ENCODE measurements at regions not wholly inside any gene's neighbourhood (a gene's known extent, or its start where the extent isn't known, plus 50 kb on each side); places are given as distances from the start of the nearest gene placed in this dataset.

DNA sequence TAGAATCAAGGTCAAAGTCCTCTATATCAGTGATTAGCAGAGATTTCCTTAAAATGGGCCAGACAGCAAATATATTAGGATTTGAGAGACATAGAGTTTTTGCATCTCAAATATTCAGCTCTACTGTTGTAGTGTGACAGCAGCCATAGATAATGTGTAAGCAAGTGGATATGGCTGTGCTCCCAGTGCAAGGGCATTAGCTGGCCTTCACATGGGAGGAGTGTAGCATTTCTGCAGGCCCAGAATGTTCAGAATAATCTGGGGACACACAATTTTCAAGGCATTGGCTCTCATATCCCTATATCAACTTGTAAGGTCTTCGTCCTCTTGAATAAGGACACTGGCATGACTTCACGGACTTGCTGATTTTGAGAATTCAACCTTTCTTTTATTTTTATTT, 402.3 kb upstream of the ADAMTS5 start:
- Histone ChIP-seq H3K9me3 (ENCODE audit: control insufficient read depth, low read length) (peaks cover 1% of the 10 kb centered on the region), H3K4me3 (ENCODE audit: low read length in 2 of 2) (no peak overlapping the region), H3K27me3 (ENCODE audit: control insufficient read depth in 1 of 2, insufficient read depth in 2 of 2, low read length in 1 of 2) (no peaks in the 10 kb centered on the region), H3K36me3 (ENCODE audit: control insufficient read depth in 1 of 2, insufficient read depth in 2 of 2, low read length in 1 of 2) (no peaks in the 10 kb centered on the region), H3K27ac (ENCODE audit: low read depth in 1 of 2, low read length in 2 of 2) (no peak overlapping the region), H3K4me1 (ENCODE audit: control insufficient read depth in 1 of 2, insufficient read depth in 2 of 2, low read length in 2 of 2) (peaks cover 0 to 1% of the 10 kb centered on the region in 2 donors)
- intact Hi-C loops (cut with DNase I): no loop called here
- ATAC-seq (ENCODE audit: low FRiP score) (no peak), DNase-seq (no peak)
- whole genome bisulfite sequencing, 2 donors: 97 to 99% methylated on average over 2 of the region's 2 CpGs

- DNase-seq (no peak), ATAC-seq (ENCODE audit: low FRiP score) (no peak)
- H3K36me3 ChIP-seq (ENCODE audit: control insufficient read depth in 1 of 2, insufficient read depth in 2 of 2, low read length in 1 of 2): no peaks in the 10 kb centered on the region
- no peaks in the 10 kb centered on the region for H3K27me3 ChIP-seq (ENCODE audit: control insufficient read depth in 1 of 2, insufficient read depth in 2 of 2, low read length in 1 of 2)
- WGBS, 2 donors: 94 to 97% methylated on average over 3 of the region's 3 CpGs
- H3K4me1 ChIP-seq (ENCODE audit: control insufficient read depth in 1 of 2, insufficient read depth in 2 of 2, low read length in 2 of 2): peaks cover 0 to 1% of the 10 kb centered on the region in 2 donors
- H3K9me3 ChIP-seq (ENCODE audit: control insufficient read depth, low read length): peaks cover 1% of the 10 kb centered on the region
- H3K4me3 ChIP-seq (ENCODE audit: low read length in 2 of 2): no peak overlapping the region
- intact Hi-C loops (cut with DNase I): no loop called here
- H3K27ac ChIP-seq (ENCODE audit: low read depth in 1 of 2, low read length in 2 of 2): no peak overlapping the region
These were observed 399.9 kb upstream of the ADAMTS5 start for GRCh38 chr21:27366646-27367235.

- H3K4me3 ChIP-seq (ENCODE audit: low read length in 2 of 2): no peak overlapping the region
- peaks cover 1% of the 10 kb centered on the region for H3K9me3 ChIP-seq (ENCODE audit: control insufficient read depth, low read length)
- 95 to 99% methylated on average over 4 of the region's 4 CpGs for WGBS, 2 donors
- DNase-seq (no peak), ATAC-seq (ENCODE audit: low FRiP score) (no peak)
- no peaks in the 10 kb centered on the region for H3K27me3 ChIP-seq (ENCODE audit: control insufficient read depth in 1 of 2, insufficient read depth in 2 of 2, low read length in 1 of 2)
- peaks cover 0 to 1% of the 10 kb centered on the region in 2 donors for H3K4me1 ChIP-seq (ENCODE audit: control insufficient read depth in 1 of 2, insufficient read depth in 2 of 2, low read length in 2 of 2)
- intact Hi-C loops (cut with DNase I): no loop called here
- no peak overlapping the region for H3K27ac ChIP-seq (ENCODE audit: low read depth in 1 of 2, low read length in 2 of 2)
- no peaks in the 10 kb centered on the region for H3K36me3 ChIP-seq (ENCODE audit: control insufficient read depth in 1 of 2, insufficient read depth in 2 of 2, low read length in 1 of 2)
These were observed 399.1 kb upstream of the ADAMTS5 start for GRCh38 chr21:27366036-27366435.

GRCh38 chr21:27365394-27365793, 398.5 kb upstream of the ADAMTS5 start:
- intact Hi-C loops (cut with DNase I): no loop called here
- H3K27ac ChIP-seq (ENCODE audit: low read depth in 1 of 2, low read length in 2 of 2): no peak overlapping the region
- H3K36me3 ChIP-seq (ENCODE audit: control insufficient read depth in 1 of 2, insufficient read depth in 2 of 2, low read length in 1 of 2): no peaks in the 10 kb centered on the region
- no peak for ATAC-seq (ENCODE audit: low FRiP score)
- peaks cover 1% of the 10 kb centered on the region for H3K9me3 ChIP-seq (ENCODE audit: control insufficient read depth, low read length)
- H3K4me1 ChIP-seq (ENCODE audit: control insufficient read depth in 1 of 2, insufficient read depth in 2 of 2, low read length in 2 of 2): no peaks in the 10 kb centered on the region
- no peak for DNase-seq
- H3K27me3 ChIP-seq (ENCODE audit: control insufficient read depth in 1 of 2, insufficient read depth in 2 of 2, low read length in 1 of 2): no peaks in the 10 kb centered on the region
- no peak overlapping the region for H3K4me3 ChIP-seq (ENCODE audit: low read length in 2 of 2)

DNA sequence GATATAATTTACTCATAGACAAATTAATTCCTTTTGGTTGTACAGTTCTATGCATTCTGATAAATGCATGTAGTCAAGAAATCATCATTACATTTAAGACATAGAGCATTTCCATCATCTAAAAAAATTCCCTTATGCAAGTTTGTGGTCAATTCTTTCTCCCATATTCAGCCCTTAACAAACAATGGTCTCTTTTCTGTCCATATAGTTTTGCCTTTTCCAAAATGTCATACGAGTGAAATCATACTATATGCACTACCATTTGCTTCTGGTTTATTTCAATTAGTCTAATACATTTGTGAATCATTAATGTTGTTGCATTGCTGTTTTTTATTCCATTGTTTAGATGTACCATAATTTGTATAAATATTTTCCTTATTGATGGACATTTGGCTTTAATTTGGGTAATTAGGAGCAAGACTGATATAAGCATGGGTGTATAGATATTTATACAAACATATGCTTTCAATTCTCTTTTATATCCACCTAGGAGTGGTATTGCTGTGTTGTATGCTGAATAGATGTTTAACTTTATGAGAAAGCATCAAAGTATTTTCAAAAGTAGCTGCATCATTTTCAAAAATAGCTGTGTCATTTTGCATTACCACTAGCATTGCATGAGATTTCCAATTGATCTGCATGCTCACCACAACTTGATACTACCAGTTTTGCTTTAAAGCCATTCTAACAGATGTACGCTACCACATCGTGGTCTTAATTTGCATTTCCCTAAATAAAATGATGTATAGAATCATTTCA, 397.0 kb upstream of the ADAMTS5 start:
- no peak for ATAC-seq (ENCODE audit: low FRiP score)
- Histone ChIP-seq H3K36me3 (ENCODE audit: control insufficient read depth in 1 of 2, insufficient read depth in 2 of 2, low read length in 1 of 2) (no peaks in the 10 kb centered on the region), H3K27ac (ENCODE audit: low read depth in 1 of 2, low read length in 2 of 2) (no peak overlapping the region), H3K27me3 (ENCODE audit: control insufficient read depth in 1 of 2, insufficient read depth in 2 of 2, low read length in 1 of 2) (no peaks in the 10 kb centered on the region), H3K4me3 (ENCODE audit: low read length in 2 of 2) (no peak overlapping the region), H3K4me1 (ENCODE audit: control insufficient read depth in 1 of 2, insufficient read depth in 2 of 2, low read length in 2 of 2) (no peaks in the 10 kb centered on the region), H3K9me3 (ENCODE audit: control insufficient read depth, low read length) (peaks cover 1% of the 10 kb centered on the region)
- WGBS, 2 donors: 94 to 96% methylated on average over 3 of the region's 3 CpGs
- intact Hi-C loops (cut with DNase I): no loop called here
- DNase-seq: no peak

DNA sequence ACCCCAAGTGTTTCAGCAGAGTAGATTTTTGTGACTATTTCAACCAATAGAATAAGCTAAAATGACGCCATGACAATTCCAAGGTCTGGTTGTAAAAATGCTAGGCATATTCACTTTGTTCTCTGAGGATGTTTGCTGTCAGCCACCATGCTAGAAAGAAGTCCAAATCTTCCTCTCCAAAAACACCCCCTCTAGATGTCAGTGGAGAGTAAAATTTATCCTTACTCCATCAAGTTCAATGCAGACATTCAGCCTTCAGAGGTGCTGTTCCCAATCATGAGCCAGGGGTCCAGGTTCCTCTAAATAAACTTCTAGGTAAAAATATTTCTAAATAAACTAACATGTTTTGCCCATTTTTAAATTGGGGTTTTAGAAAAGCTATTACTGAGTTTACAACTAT, 395.4 kb upstream of the ADAMTS5 start:
- peaks cover 1% of the 10 kb centered on the region for H3K9me3 ChIP-seq (ENCODE audit: control insufficient read depth, low read length)
- DNase-seq (no peak), ATAC-seq (ENCODE audit: low FRiP score) (no peak)
- 89 to 90% methylated on average over 1 of the region's 1 CpG for WGBS, 2 donors
- H3K27me3 ChIP-seq (ENCODE audit: control insufficient read depth in 1 of 2, insufficient read depth in 2 of 2, low read length in 1 of 2): no peaks in the 10 kb centered on the region
- H3K27ac ChIP-seq (ENCODE audit: low read depth in 1 of 2, low read length in 2 of 2): no peak overlapping the region
- no peak overlapping the region for H3K4me3 ChIP-seq (ENCODE audit: low read length in 2 of 2)
- intact Hi-C loops (cut with DNase I): no loop called here
- no peaks in the 10 kb centered on the region for H3K36me3 ChIP-seq (ENCODE audit: control insufficient read depth in 1 of 2, insufficient read depth in 2 of 2, low read length in 1 of 2)
- H3K4me1 ChIP-seq (ENCODE audit: control insufficient read depth in 1 of 2, insufficient read depth in 2 of 2, low read length in 2 of 2): no peaks in the 10 kb centered on the region

DNA sequence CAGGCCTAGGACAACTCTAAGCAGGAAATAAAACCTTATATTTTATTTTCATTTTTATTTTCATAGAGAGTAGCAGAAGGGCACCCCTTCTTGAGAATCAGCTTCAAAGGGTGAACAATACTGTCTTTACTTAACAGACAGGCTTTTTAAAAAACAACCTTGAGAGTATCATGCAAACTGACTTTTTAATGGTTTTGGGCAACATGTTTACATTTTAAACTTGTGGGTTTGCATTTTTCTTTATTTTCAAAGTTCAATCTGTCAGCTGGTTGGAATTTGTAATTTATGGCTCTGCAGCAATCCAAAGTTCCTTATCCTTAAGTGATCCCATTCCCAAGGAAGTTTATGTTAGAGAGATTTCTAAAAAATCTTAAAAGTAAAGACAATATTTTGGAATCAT, 392.3 kb upstream of the ADAMTS5 start:
- intact Hi-C loops (cut with DNase I): no loop called here

DNA sequence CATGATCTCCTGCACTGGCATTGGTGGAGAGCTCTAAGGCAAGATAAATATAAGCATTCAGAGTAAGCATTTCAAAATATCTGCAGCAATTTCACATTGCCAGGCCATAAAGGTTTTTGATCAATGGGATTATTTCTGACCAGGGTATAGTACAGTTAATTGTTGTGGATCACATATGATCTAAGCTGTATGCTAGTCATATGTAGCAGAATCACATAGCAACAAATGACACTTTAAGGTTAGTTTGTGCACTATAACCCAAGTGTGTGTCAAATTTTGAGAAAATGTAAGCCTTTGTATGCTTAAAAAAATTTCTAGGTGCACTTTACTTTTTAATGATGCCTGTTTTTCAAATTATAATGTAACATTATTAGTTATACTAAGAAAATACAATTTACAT, 386.0 kb upstream of the ADAMTS5 start:
- Histone ChIP-seq H3K27ac (ENCODE audit: low read depth in 1 of 2, low read length in 2 of 2) (no peak overlapping the region), H3K4me1 (ENCODE audit: control insufficient read depth in 1 of 2, insufficient read depth in 2 of 2, low read length in 2 of 2) (no peaks in the 10 kb centered on the region), H3K4me3 (ENCODE audit: low read length in 2 of 2) (no peak overlapping the region), H3K36me3 (ENCODE audit: control insufficient read depth in 1 of 2, insufficient read depth in 2 of 2, low read length in 1 of 2) (no peaks in the 10 kb centered on the region), H3K9me3 (ENCODE audit: control insufficient read depth, low read length) (no peaks in the 10 kb centered on the region), H3K27me3 (ENCODE audit: control insufficient read depth in 1 of 2, insufficient read depth in 2 of 2, low read length in 1 of 2) (no peaks in the 10 kb centered on the region)
- ATAC-seq (ENCODE audit: low FRiP score) (no peak), DNase-seq (no peak)
- intact Hi-C loops (cut with DNase I): no loop called here

More for the DNA sequence above, 392.3 kb upstream of the ADAMTS5 start:
- H3K36me3 ChIP-seq (ENCODE audit: control insufficient read depth in 1 of 2, insufficient read depth in 2 of 2, low read length in 1 of 2): no peaks in the 10 kb centered on the region
- ATAC-seq (ENCODE audit: low FRiP score) (no peak), DNase-seq (no peak)
- no peaks in the 10 kb centered on the region for H3K9me3 ChIP-seq (ENCODE audit: control insufficient read depth, low read length)
- no peak overlapping the region for H3K4me3 ChIP-seq (ENCODE audit: low read length in 2 of 2)
- no peaks in the 10 kb centered on the region for H3K27me3 ChIP-seq (ENCODE audit: control insufficient read depth in 1 of 2, insufficient read depth in 2 of 2, low read length in 1 of 2)
- H3K4me1 ChIP-seq (ENCODE audit: control insufficient read depth in 1 of 2, insufficient read depth in 2 of 2, low read length in 2 of 2): no peaks in the 10 kb centered on the region
- no peak overlapping the region for H3K27ac ChIP-seq (ENCODE audit: low read depth in 1 of 2, low read length in 2 of 2)

GRCh38 chr21:27346041-27346448, 379.2 kb upstream of the ADAMTS5 start:
- intact Hi-C loops (cut with DNase I): no loop called here
- 40 to 47% methylated on average over 2 of the region's 2 CpGs for WGBS, 2 donors
- Histone ChIP-seq H3K27me3 (ENCODE audit: control insufficient read depth in 1 of 2, insufficient read depth in 2 of 2, low read length in 1 of 2) (no peaks in the 10 kb centered on the region), H3K36me3 (ENCODE audit: control insufficient read depth in 1 of 2, insufficient read depth in 2 of 2, low read length in 1 of 2) (no peaks in the 10 kb centered on the region), H3K27ac (ENCODE audit: low read depth in 1 of 2, low read length in 2 of 2) (no peak overlapping the region), H3K9me3 (ENCODE audit: control insufficient read depth, low read length) (no peaks in the 10 kb centered on the region), H3K4me1 (ENCODE audit: control insufficient read depth in 1 of 2, insufficient read depth in 2 of 2, low read length in 2 of 2) (no peaks in the 10 kb centered on the region), H3K4me3 (ENCODE audit: low read length in 2 of 2) (no peak overlapping the region)
- ATAC-seq (ENCODE audit: low FRiP score) (no peak), DNase-seq (no peak)
